Mesendoderm (in vitro differentiated cells): ENCODE measurements at regions not wholly inside any gene's neighbourhood (a gene's known extent, or its start where the extent isn't known, plus 50 kb on each side); places are given as distances from the start of the nearest gene placed in this dataset.

Experiments
- DNase-seq: peaks from one replicate; pipeline ENCODE4 v3.0.0; 2013
- H2AK5ac ChIP-seq: 2 replicates; pipeline ENCODE4 v1.6.1; 2013; ENCODE audit warnings: low read length, inconsistent platforms
- H2BK120ac ChIP-seq: 2 replicates; pipeline ENCODE4 v1.6.1; 2013; ENCODE audit warnings: low read depth, mild to moderate bottlenecking, low read length, moderate library complexity, mixed read lengths
- H2BK15ac ChIP-seq: replicated peaks from 2 replicates; pipeline ENCODE4 v1.6.1; 2013; ENCODE audit warnings: low read depth, mild to moderate bottlenecking, moderate library complexity
- H2BK5ac ChIP-seq: 2 replicates; pipeline ENCODE4 v1.6.1; 2013; ENCODE audit warnings: low read length, inconsistent platforms
- H3K18ac ChIP-seq: 2 replicates; pipeline ENCODE4 v1.6.1; 2013; ENCODE audit warnings: mild to moderate bottlenecking, low read length, mixed read lengths
- H3K23ac ChIP-seq: one replicate; pipeline ENCODE4 v1.6.1; 2013; ENCODE audit warnings: low read length
- H3K27ac ChIP-seq: 2 replicates; pipeline ENCODE4 v1.5.1; 2013; ENCODE audit warnings: low read depth, mild to moderate bottlenecking, inconsistent platforms, low read length, moderate library complexity
- H3K27me3 ChIP-seq: 2 replicates; pipeline ENCODE4 v1.6.1; 2013; ENCODE audit warnings: low read length, control low read depth, mild to moderate bottlenecking, inconsistent platforms; ENCODE audit not compliant: insufficient read depth, poor library complexity
- H3K36me3 ChIP-seq: 2 replicates; pipeline ENCODE4 v1.6.1; 2013; ENCODE audit warnings: low read length, inconsistent platforms; ENCODE audit not compliant: control insufficient read depth, insufficient read depth
- H3K4ac ChIP-seq: one replicate; pipeline ENCODE4 v1.6.1; 2013; ENCODE audit warnings: low read depth, mild to moderate bottlenecking, low read length, moderate library complexity
- H3K4me1 ChIP-seq: 2 replicates; pipeline ENCODE4 v1.6.1; 2013; ENCODE audit warnings: low read depth, low read length, inconsistent platforms; ENCODE audit not compliant: control insufficient read depth
- H3K4me2 ChIP-seq: 2 replicates; pipeline ENCODE4 v1.6.1; 2013; ENCODE audit warnings: low read length
- H3K4me3 ChIP-seq: 2 replicates; pipeline ENCODE4 v1.5.1; 2013; ENCODE audit warnings: mild to moderate bottlenecking, low read length
- H3K56ac ChIP-seq: one replicate; pipeline ENCODE4 v1.6.1; 2013; ENCODE audit warnings: low read length
- H3K79me1 ChIP-seq: 2 replicates; pipeline ENCODE4 v1.6.1; 2013; ENCODE audit warnings: low read length, inconsistent platforms
- H3K79me2 ChIP-seq: 2 replicates; pipeline ENCODE4 v1.6.1; 2013; ENCODE audit warnings: mild to moderate bottlenecking, low read length; ENCODE audit not compliant: control insufficient read depth, insufficient read depth
- H3K9ac ChIP-seq: 2 replicates; pipeline ENCODE4 v1.6.1; 2013; ENCODE audit warnings: low read length, inconsistent platforms
- H4K5ac ChIP-seq: one replicate; pipeline ENCODE4 v1.6.1; 2013; ENCODE audit warnings: low read length
- H4K8ac ChIP-seq: one replicate; pipeline ENCODE4 v1.6.1; 2013; ENCODE audit warnings: low read depth, mild to moderate bottlenecking, control low read depth, low read length, moderate library complexity
- WGBS: extraction: QIAGEN DNeasy Blood & Tissue Kit; methylation state at CpG from one replicate; pipeline ENCODE4 v1.1.7; 2013; ENCODE audit warnings: low lambda C conversion rate, missing lambda C conversion rate; ENCODE audit not compliant: insufficient coverage; ENCODE audit errors: extremely low coverage; 5-methylcytosine and 5-hydroxymethylcytosine counted together

- Histone ChIP-seq H2AK5ac (no peak overlapping the region), H2BK5ac (no peak overlapping the region), H2BK120ac (no peak overlapping the region), H3K56ac (no peak overlapping the region), H3K9ac (no peak overlapping the region), H4K5ac (no peak overlapping the region), H3K4ac (no peak overlapping the region), H3K79me1 (no peaks in the 10 kb centered on the region), H3K18ac (no peak overlapping the region), H2BK15ac (no peak overlapping the region), H3K4me3 (no peak overlapping the region), H3K27ac (no peak overlapping the region), H3K27me3 (no peaks in the 10 kb centered on the region), H3K4me2 (no peak overlapping the region), H4K8ac (no peak overlapping the region), H3K36me3 (no peaks in the 10 kb centered on the region), H3K23ac (no peak overlapping the region), H3K4me1 (no peaks in the 10 kb centered on the region), H3K79me2 (no peaks in the 10 kb centered on the region)
- WGBS, result no CpG with 5 or more reads among the region's 1 CpG
- DNase-seq, result no peak
Measured at GRCh38 chr3:139117136-139117675, 72.5 kb upstream of the PRR23C start.

GRCh38 chr3:139117883-139118760, 73.4 kb upstream of the PRR23C start:
- no peak for DNase-seq
- Histone ChIP-seq H3K56ac (no peak overlapping the region), H2BK15ac (no peak overlapping the region)

GRCh38 chr3:139118835-139119234, 74.1 kb upstream of the PRR23C start:
- Histone ChIP-seq H3K4me3 (no peak overlapping the region), H2AK5ac (no peak overlapping the region), H3K79me2 (no peaks in the 10 kb centered on the region), H3K56ac (no peak overlapping the region), H4K5ac (no peak overlapping the region), H3K27me3 (no peaks in the 10 kb centered on the region), H3K4me1 (no peaks in the 10 kb centered on the region), H3K79me1 (no peaks in the 10 kb centered on the region), H3K4ac (no peak overlapping the region), H3K4me2 (no peak overlapping the region), H2BK120ac (no peak overlapping the region), H3K9ac (no peak overlapping the region), H2BK5ac (no peak overlapping the region), H3K27ac (no peak overlapping the region), H3K36me3 (no peaks in the 10 kb centered on the region), H4K8ac (no peak overlapping the region), H2BK15ac (no peak overlapping the region), H3K23ac (no peak overlapping the region), H3K18ac (no peak overlapping the region)
- DNase-seq, result no peak
- WGBS, result no CpG with 5 or more reads among the region's 4 CpGs

More at GRCh38 chr3:139117883-139118760, 73.4 kb upstream of the PRR23C start:
- H3K36me3 ChIP-seq, result no peaks in the 10 kb centered on the region
- H2BK120ac ChIP-seq, result no peak overlapping the region
- no peaks in the 10 kb centered on the region for H3K79me1 ChIP-seq
- H3K27ac ChIP-seq, result no peak overlapping the region
- no peak overlapping the region for H2AK5ac ChIP-seq
- H3K27me3 ChIP-seq, result no peaks in the 10 kb centered on the region
- H3K4me2 ChIP-seq, result no peak overlapping the region
- H3K4me3 ChIP-seq, result no peak overlapping the region
- H4K5ac ChIP-seq, result no peak overlapping the region
- no peak overlapping the region for H3K9ac ChIP-seq
- H3K4me1 ChIP-seq, result no peaks in the 10 kb centered on the region
- WGBS, result no CpG with 5 or more reads among the region's 7 CpGs
- H3K4ac ChIP-seq, result no peak overlapping the region
- no peak overlapping the region for H2BK5ac ChIP-seq
- no peaks in the 10 kb centered on the region for H3K79me2 ChIP-seq
- H3K18ac ChIP-seq, result no peak overlapping the region
- H3K23ac ChIP-seq, result no peak overlapping the region
- H4K8ac ChIP-seq, result no peak overlapping the region

GRCh38 chr3:139119331-139120025, 74.8 kb upstream of the PRR23C start:
- H4K5ac ChIP-seq, result no peak overlapping the region
- no peak overlapping the region for H2BK15ac ChIP-seq
- no peak overlapping the region for H2BK5ac ChIP-seq
- no peak overlapping the region for H2BK120ac ChIP-seq
- no peak overlapping the region for H3K56ac ChIP-seq
- no peak overlapping the region for H3K27ac ChIP-seq
- WGBS, result no CpG with 5 or more reads among the region's 1 CpG
- H3K18ac ChIP-seq, result no peak overlapping the region
- no peak overlapping the region for H3K9ac ChIP-seq
- DNase-seq, result no peak
- no peak overlapping the region for H3K4ac ChIP-seq
- no peaks in the 10 kb centered on the region for H3K27me3 ChIP-seq
- no peaks in the 10 kb centered on the region for H3K36me3 ChIP-seq
- H3K4me2 ChIP-seq, result no peak overlapping the region
- no peaks in the 10 kb centered on the region for H3K79me1 ChIP-seq
- no peak overlapping the region for H3K4me3 ChIP-seq
- H2AK5ac ChIP-seq, result no peak overlapping the region
- no peak overlapping the region for H4K8ac ChIP-seq
- H3K23ac ChIP-seq, result no peak overlapping the region
- no peaks in the 10 kb centered on the region for H3K4me1 ChIP-seq
- no peaks in the 10 kb centered on the region for H3K79me2 ChIP-seq

GRCh38 chr3:139120086-139121056, 75.7 kb upstream of the PRR23C start:
- Histone ChIP-seq H3K4me1 (no peaks in the 10 kb centered on the region), H3K79me2 (no peaks in the 10 kb centered on the region), H3K79me1 (no peaks in the 10 kb centered on the region), H3K4ac (no peak overlapping the region), H2BK120ac (no peak overlapping the region), H3K4me3 (no peak overlapping the region), H3K18ac (no peak overlapping the region), H2BK5ac (no peak overlapping the region), H4K5ac (no peak overlapping the region), H2BK15ac (no peak overlapping the region), H2AK5ac (no peak overlapping the region), H3K4me2 (no peak overlapping the region), H3K23ac (no peak overlapping the region), H3K56ac (no peak overlapping the region), H3K27ac (no peak overlapping the region), H3K27me3 (no peaks in the 10 kb centered on the region), H3K36me3 (no peaks in the 10 kb centered on the region), H3K9ac (no peak overlapping the region), H4K8ac (no peak overlapping the region)
- DNase-seq, result peak; percentile 67
- no CpG with 5 or more reads among the region's 9 CpGs for WGBS
